ENCODE measurements at regions not wholly inside any gene's neighbourhood (a gene's known extent, or its start where the extent isn't known, plus 50 kb on each side); places are given as distances from the start of the nearest gene placed in this dataset.

GRCh38 chr2:191617575-191617974, 60.4 kb upstream of the NABP1 start:
- DNase-seq = peak; percentile 27

- DNase-seq = no peak
Measured at GRCh38 chr2:191618046-191618780, 59.7 kb upstream of the NABP1 start.

- DNase-seq = no peak
Measured at GRCh38 chr2:191618786-191619185, 59.1 kb upstream of the NABP1 start.

GRCh38 chr2:191620144-191620543, 57.8 kb upstream of the NABP1 start:
- no peak for DNase-seq

- no peak for DNase-seq
Measured at GRCh38 chr2:191622374-191623320, 55.3 kb upstream of the NABP1 start.

GRCh38 chr2:191625016-191625415, 52.9 kb upstream of the NABP1 start:
- peak; percentile 27 for DNase-seq

- DNase-seq = no peak
Measured at GRCh38 chr2:191625446-191625845, 52.5 kb upstream of the NABP1 start.

GRCh38 chr2:191626497-191627151, 51.3 kb upstream of the NABP1 start:
- DNase-seq = no peak

GRCh38 chr2:191627518-191627917, 50.4 kb upstream of the NABP1 start:
- DNase-seq = no peak

All from activated effector memory CD4-positive, alpha-beta T cell treated with Interleukin-2 at 50 U/mL for 16 hours (primary cell).